SK-N-SH (cell line): ENCODE measurements at regions not wholly inside any gene's neighbourhood (a gene's known extent, or its start where the extent isn't known, plus 50 kb on each side); places are given as distances from the start of the nearest gene placed in this dataset.

Source experiments
- CTCF ChIA-PET: fragments of 300-600, 350-600 bp; formaldehyde crosslinking; extraction: SDS; loops from one replicate; lab custom pipeline; 2021; lab: Yijun Ruan, JAX
- POLR2A ChIA-PET: fragments of 350-600 bp; sonication (Branson Sonifier 250); formaldehyde crosslinking; extraction: SDS; loops from one replicate; lab custom pipeline; 2020; ENCODE audit warnings: antibody characterized with exemption, inconsistent platforms; lab: Yijun Ruan, JAX
- DNase-seq: peaks from one replicate; pipeline ENCODE4 v3.0.0; 2012
- H2AFZ ChIP-seq: fragments of 200-600 bp; sonication (generic); 2 replicates; pipeline ENCODE4 v1.8.1; 2016; ENCODE audit warnings: antibody characterized with exemption, mild to moderate bottlenecking, low read depth
- H3F3A ChIP-seq: fragments of 200-600 bp; sonication (generic); replicated peaks from 2 replicates; pipeline ENCODE3; 2016; ENCODE audit warnings: antibody characterized with exemption, mild to moderate bottlenecking; ENCODE audit not compliant: insufficient read depth
- H3K27ac ChIP-seq, 2 experiments: fragments of 200-500 bp in 1 of 2; fragments of 200-600 bp in 1 of 2; sonication (Bioruptor generic) in 1 of 2; sonication (generic), shearing (Covaris generic) in 1 of 2; 2 replicates each; pipeline versions ENCODE4 v1.5.1 to v1.6.1; 2014 to 2016; ENCODE audit warnings: low read depth in 2 of 2, inconsistent platforms in 1 of 2, low read length in 1 of 2, mild to moderate bottlenecking in 1 of 2, mixed read lengths in 1 of 2
- H3K27me3 ChIP-seq: fragments of 200-600 bp; sonication (generic), shearing (Covaris generic); 2 replicates; pipeline ENCODE4 v1.6.1; 2016; ENCODE audit warnings: mixed run types; ENCODE audit not compliant: insufficient read depth
- H3K36me3 ChIP-seq, 2 experiments: fragments of 200-500 bp in 1 of 2; fragments of 200-600 bp in 1 of 2; sonication (Bioruptor generic) in 1 of 2; sonication (generic) in 1 of 2; replicated peaks in 1 of 2; 2 replicates each; pipeline versions ENCODE3 to v1.5.1; 2014 to 2016; ENCODE audit warnings: low read length in 1 of 2, mild to moderate bottlenecking in 1 of 2; ENCODE audit not compliant: insufficient read depth in 2 of 2, control insufficient read depth in 1 of 2
- H3K4me1 ChIP-seq, 2 experiments: fragments of 200-500 bp in 1 of 2; fragments of 200-600 bp in 1 of 2; sonication (Bioruptor generic) in 1 of 2; sonication (generic), shearing (Covaris generic) in 1 of 2; 2 replicates each; pipeline versions ENCODE4 v1.5.1 to v1.6.1; 2014 to 2016; ENCODE audit warnings: low read depth in 1 of 2, low read length in 1 of 2, mixed run types in 1 of 2; ENCODE audit not compliant: insufficient read depth in 2 of 2, control insufficient read depth in 1 of 2
- H3K4me2 ChIP-seq: fragments of 200-600 bp; sonication (generic), shearing (Covaris generic); 2 replicates; pipeline ENCODE4 v1.6.1; 2017; ENCODE audit warnings: mixed run types
- H3K4me3 ChIP-seq, 2 experiments: fragments of 200-500 bp in 1 of 2; fragments of 200-600 bp in 1 of 2; sonication (Bioruptor generic) in 1 of 2; sonication (generic), shearing (Covaris generic) in 1 of 2; 2 replicates each; pipeline versions ENCODE4 v1.5.1 to v1.8.1; 2014 to 2016; ENCODE audit warnings: low read depth in 2 of 2, inconsistent platforms in 1 of 2, low read length in 1 of 2, mild to moderate bottlenecking in 1 of 2, mixed read lengths in 1 of 2, moderate library complexity in 1 of 2
- H3K79me2 ChIP-seq: fragments of 200-600 bp; sonication (generic); 2 replicates; pipeline ENCODE4 v1.8.1; 2017; ENCODE audit warnings: mild to moderate bottlenecking; ENCODE audit not compliant: insufficient read depth
- H3K9ac ChIP-seq: fragments of 200-600 bp; sonication (generic); 2 replicates; pipeline ENCODE4 v1.6.1; 2017; ENCODE audit warnings: mixed run types
- H3K9me2 ChIP-seq: fragments of 200-600 bp; sonication (generic); 2 replicates; pipeline ENCODE4 v1.6.1; 2017; ENCODE audit warnings: mixed run types
- H3K9me3 ChIP-seq: fragments of 200-600 bp; sonication (generic); 2 replicates; pipeline ENCODE4 v1.6.1; 2017; ENCODE audit warnings: mixed run types, mild to moderate bottlenecking, moderate library complexity
- H4K20me1 ChIP-seq: fragments of 200-600 bp; sonication (generic); 2 replicates; pipeline ENCODE4 v1.6.1; 2017; ENCODE audit warnings: mild to moderate bottlenecking, mixed run types; ENCODE audit not compliant: insufficient read depth
- ELF1 ChIP-seq: IDR thresholded peaks from 2 replicates; pipeline ENCODE4 v1.4.0; 2012
- EP300 ChIP-seq, 2 experiments: IDR thresholded peaks; 2 replicates each; pipeline versions ENCODE4 v1.4.0 to v1.6.1; 2012; ENCODE audit warnings: borderline replicate concordance in 1 of 2, low read depth in 1 of 2, low read length in 1 of 2
- EZH2phosphoT487 ChIP-seq: fragments of 200-600 bp; sonication (generic); IDR thresholded peaks from 2 replicates; pipeline ENCODE4 v1.6.1; 2017; ENCODE audit warnings: low read depth, mixed run types, mild to moderate bottlenecking, antibody characterized with exemption, moderate library complexity, borderline replicate concordance
- FOSL2 ChIP-seq: IDR thresholded peaks from 2 replicates; pipeline ENCODE4 v1.4.0; 2012; ENCODE audit warnings: low read depth, mild to moderate bottlenecking, moderate library complexity, borderline replicate concordance
- FOXM1 ChIP-seq: IDR thresholded peaks from 2 replicates; pipeline ENCODE4 v1.4.0; 2012; ENCODE audit warnings: low read depth, mild to moderate bottlenecking
- GABPA ChIP-seq: IDR thresholded peaks from 2 replicates; pipeline ENCODE4 v1.4.0; 2012; ENCODE audit warnings: low read depth, mild to moderate bottlenecking
- GATA2 ChIP-seq: sonication (generic); formaldehyde crosslinking; IDR thresholded peaks from 2 replicates; pipeline ENCODE4 v1.5.0; 2020; ENCODE audit warnings: mild to moderate bottlenecking, missing genetic modification reagents
- JUND ChIP-seq: IDR thresholded peaks from 2 replicates; pipeline ENCODE4 v1.4.0; 2012
- MXI1 ChIP-seq: IDR thresholded peaks from 2 replicates; pipeline ENCODE4 v1.6.1; 2012; ENCODE audit warnings: mild to moderate bottlenecking, low read depth, low read length, improper control_type of control experiment
- NRF1 ChIP-seq: IDR thresholded peaks from 2 replicates; pipeline ENCODE4 v1.6.1; 2012; ENCODE audit warnings: low read depth, mild to moderate bottlenecking, low read length
- RAD21 ChIP-seq: IDR thresholded peaks from 2 replicates; pipeline ENCODE4 v1.6.1; 2012; ENCODE audit warnings: mild to moderate bottlenecking, low read length
- RCOR1 ChIP-seq: fragments of 150-350 bp; IDR thresholded peaks from 2 replicates; pipeline ENCODE4 v1.6.1; 2017; ENCODE audit warnings: antibody characterized with exemption, low read length
- RFX5 ChIP-seq: IDR thresholded peaks from 2 replicates; pipeline ENCODE4 v1.6.1; 2012; ENCODE audit warnings: mild to moderate bottlenecking, improper control_type of control experiment, low read length
- RXRA ChIP-seq: IDR thresholded peaks from 2 replicates; pipeline ENCODE4 v1.4.0; 2012; ENCODE audit warnings: low read depth, mild to moderate bottlenecking, borderline replicate concordance
- SMC3 ChIP-seq: IDR thresholded peaks from 2 replicates; pipeline ENCODE4 v1.6.1; 2012; ENCODE audit warnings: low read depth, low read length, improper control_type of control experiment
- TAF1 ChIP-seq: IDR thresholded peaks from 2 replicates; pipeline ENCODE4 v1.6.1; 2012; ENCODE audit warnings: low read depth, mild to moderate bottlenecking, low read length, moderate library complexity, borderline replicate concordance
- USF1 ChIP-seq: IDR thresholded peaks from 2 replicates; pipeline ENCODE4 v1.4.0; 2012; ENCODE audit warnings: low read depth, borderline replicate concordance
- YY1 ChIP-seq: IDR thresholded peaks from 2 replicates; pipeline ENCODE4 v1.4.0; 2012; ENCODE audit warnings: low read depth, mild to moderate bottlenecking
- ZBTB33 ChIP-seq: IDR thresholded peaks from 2 replicates; pipeline ENCODE4 v1.4.0; 2012; ENCODE audit warnings: low read depth, borderline replicate concordance
- WGBS: methylation state at CpG from one replicate; pipeline ENCODE4 v1.1.6; 2017; ENCODE audit warnings: low lambda C conversion rate; 5-methylcytosine and 5-hydroxymethylcytosine counted together
- TF ChIP-seq, protein P1 (sequence below): fragments of 150-350 bp; IDR thresholded peaks from 2 replicates; pipeline ENCODE4 v1.6.1; 2016; ENCODE audit warnings: mild to moderate bottlenecking, low read depth, low read length
- TF ChIP-seq, protein P2 (sequence below): IDR thresholded peaks from 2 replicates; pipeline ENCODE4; 2012

DNA sequence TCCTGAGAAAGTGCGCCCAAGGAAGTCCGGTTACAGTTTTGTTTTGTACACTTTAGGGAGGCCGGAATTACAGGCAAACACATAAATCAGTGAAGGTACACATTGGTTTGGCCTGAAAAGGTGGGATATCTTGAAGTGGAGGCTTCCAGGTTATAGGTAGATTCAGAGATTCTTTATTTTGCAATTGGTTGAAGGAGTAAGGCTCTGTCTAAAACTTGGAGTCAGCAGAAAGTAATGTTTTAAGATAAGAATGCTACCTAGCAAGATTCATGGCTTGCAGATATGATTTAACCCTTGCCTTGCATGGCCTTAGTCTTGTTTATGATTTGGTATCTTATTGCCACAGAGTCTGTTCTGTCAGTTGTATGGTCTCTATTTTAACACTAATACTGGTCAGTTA is 165.9 kb upstream of the NDUFV2 start:
- ChIA-PET POLR2A (no interaction called here), CTCF (no interaction called here)
- 92% methylated on average over 3 of the region's 3 CpGs for WGBS
- no peak overlapping the region for H3K4me3 ChIP-seq
- H3K9ac ChIP-seq: no peak overlapping the region
- no peaks in the 10 kb centered on the region for H3K36me3 ChIP-seq
- no peaks in the 10 kb centered on the region for H3K79me2 ChIP-seq
- H3K9me2 ChIP-seq: no peaks in the 10 kb centered on the region
- H2AFZ ChIP-seq: no peak overlapping the region
- H4K20me1 ChIP-seq: no peaks in the 10 kb centered on the region
- H3K4me2 ChIP-seq: no peak overlapping the region
- H3K27ac ChIP-seq: no peak overlapping the region
- DNase-seq: no peak
- peaks cover 10% of the 10 kb centered on the region for H3F3A ChIP-seq
- 0 out of 2 replicates have a peak, but pooled peaks cover 6% of the 10 kb centered on the region for H3K9me3 ChIP-seq
- H3K4me1 ChIP-seq: 0 out of 4 replicates have a peak, but pooled peaks cover 0 to 10% of the 10 kb centered on the region in 2 experiments
- TF ChIP-seq EZH2phosphoT487 (no peak), SMC3 (no peak), TAF1 (no peak), JUND (no peak), RCOR1 (no peak), RAD21 (no peak), NRF1 (no peak), FOSL2 (no peak), RXRA (no peak), FOXM1 (no peak), RFX5 (no peak), USF1 (no peak)
- TF ChIP-seq, protein P1, sequence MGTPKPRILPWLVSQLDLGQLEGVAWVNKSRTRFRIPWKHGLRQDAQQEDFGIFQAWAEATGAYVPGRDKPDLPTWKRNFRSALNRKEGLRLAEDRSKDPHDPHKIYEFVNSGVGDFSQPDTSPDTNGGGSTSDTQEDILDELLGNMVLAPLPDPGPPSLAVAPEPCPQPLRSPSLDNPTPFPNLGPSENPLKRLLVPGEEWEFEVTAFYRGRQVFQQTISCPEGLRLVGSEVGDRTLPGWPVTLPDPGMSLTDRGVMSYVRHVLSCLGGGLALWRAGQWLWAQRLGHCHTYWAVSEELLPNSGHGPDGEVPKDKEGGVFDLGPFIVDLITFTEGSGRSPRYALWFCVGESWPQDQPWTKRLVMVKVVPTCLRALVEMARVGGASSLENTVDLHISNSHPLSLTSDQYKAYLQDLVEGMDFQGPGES: no peak
- TF ChIP-seq, protein P2, sequence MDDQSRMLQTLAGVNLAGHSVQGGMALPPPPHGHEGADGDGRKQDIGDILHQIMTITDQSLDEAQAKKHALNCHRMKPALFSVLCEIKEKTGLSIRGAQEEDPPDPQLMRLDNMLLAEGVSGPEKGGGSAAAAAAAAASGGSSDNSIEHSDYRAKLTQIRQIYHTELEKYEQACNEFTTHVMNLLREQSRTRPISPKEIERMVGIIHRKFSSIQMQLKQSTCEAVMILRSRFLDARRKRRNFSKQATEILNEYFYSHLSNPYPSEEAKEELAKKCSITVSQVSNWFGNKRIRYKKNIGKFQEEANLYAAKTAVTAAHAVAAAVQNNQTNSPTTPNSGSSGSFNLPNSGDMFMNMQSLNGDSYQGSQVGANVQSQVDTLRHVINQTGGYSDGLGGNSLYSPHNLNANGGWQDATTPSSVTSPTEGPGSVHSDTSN: no peak
- no peaks in the 10 kb centered on the region for H3K27me3 ChIP-seq

GRCh38 chr18:8937160-8938094 is 165.1 kb upstream of the NDUFV2 start:
- DNase-seq: no peak
- 0 out of 4 replicates have a peak, but pooled peaks cover 0 to 10% of the 10 kb centered on the region in 2 experiments for H3K4me1 ChIP-seq
- H3K4me2 ChIP-seq: no peak overlapping the region
- H3K9ac ChIP-seq: no peak overlapping the region
- POLR2A ChIA-PET: no interaction called here
- 0 out of 2 replicates have a peak, but pooled peaks cover 6% of the 10 kb centered on the region for H3K9me3 ChIP-seq
- WGBS: 95% methylated on average over 9 of the region's 9 CpGs
- H3F3A ChIP-seq: peaks cover 10% of the 10 kb centered on the region
- no peaks in the 10 kb centered on the region for H3K79me2 ChIP-seq
- H2AFZ ChIP-seq: no peak overlapping the region
- no peak overlapping the region for H3K27ac ChIP-seq
- H4K20me1 ChIP-seq: no peaks in the 10 kb centered on the region
- H3K9me2 ChIP-seq: no peaks in the 10 kb centered on the region
- H3K27me3 ChIP-seq: no peaks in the 10 kb centered on the region
- CTCF ChIA-PET: interaction anchor here (1.1 kb wide), 1 partner anchor 51 kb away, joined by 3 read pairs; no protein-coding TSS in a partner anchor
- no peaks in the 10 kb centered on the region for H3K36me3 ChIP-seq
- no peak overlapping the region for H3K4me3 ChIP-seq
- TF ChIP-seq RFX5 (no peak), GATA2 (CRISPR knock-in tag) (no peak), YY1 (no peak), ELF1 (no peak), GABPA (no peak), EZH2phosphoT487 (no peak), EP300 (IDR thresholded peaks at IDR 0.05; ENCODE audit: borderline replicate concordance in 1 of 2, low read depth in 1 of 2, low read length in 1 of 2) (no peak), ZBTB33 (no peak), MXI1 (no peak), RCOR1 (no peak), FOSL2 (no peak)
- TF ChIP-seq, protein P1: no peak
